ENCODE measurements at regions not wholly inside any gene's neighbourhood (a gene's known extent, or its start where the extent isn't known, plus 50 kb on each side); places are given as distances from the start of the nearest gene placed in this dataset.
A peak's percentile ranks its signal among the peaks of the same experiment; 100 is the strongest.

GRCh38 chr7:10300577-10300976, 673.1 kb upstream of the PHF14 start:
- no peaks in the 10 kb centered on the region for H3K23me2 ChIP-seq (ENCODE audit: insufficient read length, low read depth, low read length, poor library complexity, severe bottlenecking)
- H3K9me3 Mint-ChIP-seq = no peaks in the 10 kb centered on the region
- no peak overlapping the region for H2AK5ac ChIP-seq (ENCODE audit: insufficient read length, low read length)
- H3K4me3 Mint-ChIP-seq = no peak overlapping the region
- no peak overlapping the region for H3K4me2 ChIP-seq (ENCODE audit: insufficient read depth, insufficient read length, low read length)
- H3K4me1 ChIP-seq (ENCODE audit: insufficient read depth, low read length) = no peaks in the 10 kb centered on the region; the same call in 1 of the 2 replicates
- H3K56ac ChIP-seq (ENCODE audit: insufficient read length, low read depth, low read length) = no peak overlapping the region
- no peak overlapping the region for H2BK15ac ChIP-seq (ENCODE audit: low read depth, low read length)
- H3K4ac ChIP-seq (ENCODE audit: low read depth, low read length) = no peak overlapping the region
- no peak overlapping the region for H2BK120ac ChIP-seq (ENCODE audit: low read depth, low read length, poor library complexity, severe bottlenecking)
- H3K36me3 Mint-ChIP-seq (ENCODE audit: insufficient read depth in 1 of 3, low read depth in 3 of 3) = no peaks in the 10 kb centered on the region
- H3K27me3 ChIP-seq (ENCODE audit: insufficient read depth, low read length) = no peaks in the 10 kb centered on the region
- no peaks in the 10 kb centered on the region for H3K27me3 Mint-ChIP-seq (ENCODE audit: low read depth)
- H4K20me1 ChIP-seq (ENCODE audit: control insufficient read depth, insufficient read depth, insufficient read length) = no peaks in the 10 kb centered on the region
- no peak overlapping the region for H4K8ac ChIP-seq (replicated peaks; ENCODE audit: insufficient read length, low read depth, low read length)
- no peaks in the 10 kb centered on the region for H3K9me3 ChIP-seq (ENCODE audit: control insufficient read depth, low read depth, low read length)
- no peaks in the 10 kb centered on the region for H3K79me1 ChIP-seq (ENCODE audit: insufficient read depth, low read depth, low read length, poor library complexity, severe bottlenecking)
- TF ChIP-seq CTCF (conservative IDR thresholded peaks at IDR 0.05) = no peak
- no peak overlapping the region for H3K14ac ChIP-seq (ENCODE audit: insufficient read depth, low read length)
- WGBS (ENCODE audit: extremely low coverage, insufficient read length, low lambda C conversion rate) = no CpG with 5 or more reads among the region's 5 CpGs
- H2BK20ac ChIP-seq (ENCODE audit: low read depth, low read length, poor library complexity, severe bottlenecking) = no peak overlapping the region
- H2BK12ac ChIP-seq (ENCODE audit: insufficient read length, low read depth, low read length) = no peak overlapping the region
- H4K5ac ChIP-seq (ENCODE audit: insufficient read length, low read depth, low read length) = no peak overlapping the region
- H3K9ac ChIP-seq (ENCODE audit: extremely low read depth, insufficient read length, low read length) = no peak overlapping the region
- H3K4me1 Mint-ChIP-seq = peaks cover 6 to 7% of the 10 kb centered on the region in 2 experiments
- no peak for DNase-seq
- H3K18ac ChIP-seq (ENCODE audit: insufficient read length, low read depth, low read length) = no peak overlapping the region
- H2BK5ac ChIP-seq (ENCODE audit: insufficient read length, low read length) = no peak overlapping the region
- H2AFZ ChIP-seq (ENCODE audit: low read length) = no peak overlapping the region
- H3K27ac ChIP-seq (ENCODE audit: insufficient read length, low read depth, low read length) = no peak overlapping the region
- H3K27ac Mint-ChIP-seq = peak overlapping the region in 1 of 3 experiments; percentile 33; a peak in 1 of 7 replicates
- no peak overlapping the region for H3T11ph ChIP-seq (ENCODE audit: low read length)
- H3K79me2 ChIP-seq (ENCODE audit: insufficient read depth, low read length) = no peaks in the 10 kb centered on the region
- no peak overlapping the region for H3K23ac ChIP-seq (ENCODE audit: insufficient read length, low read depth, low read length)
- no peak overlapping the region for H4K91ac ChIP-seq (ENCODE audit: insufficient read length, low read depth, low read length)

Measured in H9 (cell line).